ENCODE measurements at regions not wholly inside any gene's neighbourhood (a gene's known extent, or its start where the extent isn't known, plus 50 kb on each side); places are given as distances from the start of the nearest gene placed in this dataset.

- peaks cover 7% of the 10 kb centered on the region for H3K4me1 ChIP-seq (ENCODE audit: low read depth)
- no peaks in the 10 kb centered on the region for H3K36me3 ChIP-seq
- no peak for TF ChIP-seq CTCF (IDR thresholded peaks at IDR 0.05; ENCODE audit: low read depth, low read length)
- H3K27me3 ChIP-seq, result peaks cover 7% of the 10 kb centered on the region
- peak in 1 of 2 donors; percentile 91 for DNase-seq (ENCODE audit: low read depth in 1 of 2, low spot score in 1 of 2)
- no peak overlapping the region for H3K27ac ChIP-seq
- H3K9me3 ChIP-seq (ENCODE audit: low read depth), result no peaks in the 10 kb centered on the region
- H3K4me3 ChIP-seq, result no peak overlapping the region
These were observed 504.1 kb downstream of the NTRK3 start for GRCh38 chr15:87752250-87752951.

DNA sequence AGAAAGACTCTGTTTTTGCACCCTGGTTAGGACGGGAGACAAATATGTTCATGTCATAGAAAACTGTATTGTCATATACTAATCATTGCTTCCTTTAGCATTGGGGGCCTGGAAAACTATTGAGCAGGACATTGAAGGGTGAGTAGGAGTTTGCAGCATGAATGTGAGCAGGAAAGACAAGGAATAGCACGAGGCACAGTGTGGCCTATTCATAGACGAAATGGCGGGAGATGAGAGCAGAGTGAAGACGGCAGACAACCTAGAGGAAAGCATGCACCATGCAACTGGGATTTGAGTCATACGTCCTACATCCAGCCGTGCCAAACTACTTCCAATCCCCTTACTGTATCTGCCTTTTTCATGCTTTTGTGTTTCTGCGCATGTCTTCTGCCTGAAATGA lies 508.1 kb downstream of the NTRK3 start:
- Histone ChIP-seq H3K9me3 (ENCODE audit: low read depth) (no peaks in the 10 kb centered on the region), H3K4me1 (ENCODE audit: low read depth) (peaks cover 6% of the 10 kb centered on the region), H3K4me3 (no peak overlapping the region), H3K36me3 (no peaks in the 10 kb centered on the region), H3K27ac (no peak overlapping the region), H3K27me3 (peaks cover 4% of the 10 kb centered on the region)
- DNase-seq (ENCODE audit: low read depth in 1 of 2, low spot score in 1 of 2), result no peak
- no peak for TF ChIP-seq CTCF (IDR thresholded peaks at IDR 0.05; ENCODE audit: low read depth, low read length)

DNA sequence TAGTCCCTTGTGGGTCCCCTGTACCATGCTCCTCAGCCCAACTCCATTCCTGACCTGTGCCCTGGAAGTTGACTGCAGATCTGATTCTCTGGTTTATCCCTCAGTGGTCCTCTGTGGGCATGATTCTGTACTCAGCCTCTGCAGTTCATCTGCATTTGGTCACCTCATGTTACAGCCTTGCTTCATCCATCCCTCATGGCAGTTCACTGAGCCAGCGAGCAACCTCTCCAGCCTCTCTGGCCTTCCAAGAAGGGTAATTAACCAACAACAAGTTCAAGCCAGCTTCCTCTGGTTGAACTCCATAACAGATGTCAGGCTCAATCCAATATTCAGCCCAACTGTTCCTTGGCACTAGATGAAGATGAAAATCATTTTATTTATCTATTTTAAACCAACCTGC lies 509.5 kb downstream of the NTRK3 start:
- Histone ChIP-seq H3K9me3 (ENCODE audit: low read depth) (no peaks in the 10 kb centered on the region), H3K36me3 (no peaks in the 10 kb centered on the region), H3K4me1 (ENCODE audit: low read depth) (peaks cover 6% of the 10 kb centered on the region), H3K4me3 (no peak overlapping the region), H3K27ac (no peak overlapping the region), H3K27me3 (peaks cover 3% of the 10 kb centered on the region)
- no peak for DNase-seq (ENCODE audit: low read depth in 1 of 2, low spot score in 1 of 2)
- no peak for TF ChIP-seq CTCF (IDR thresholded peaks at IDR 0.05; ENCODE audit: low read depth, low read length)

- no peak for TF ChIP-seq CTCF (IDR thresholded peaks at IDR 0.05; ENCODE audit: low read depth, low read length)
- Histone ChIP-seq H3K9me3 (ENCODE audit: low read depth) (no peaks in the 10 kb centered on the region), H3K27me3 (no peaks in the 10 kb centered on the region), H3K36me3 (no peaks in the 10 kb centered on the region), H3K4me3 (no peak overlapping the region), H3K27ac (no peak overlapping the region), H3K4me1 (ENCODE audit: low read depth) (peaks cover 7% of the 10 kb centered on the region)
- no peak for DNase-seq (ENCODE audit: low read depth in 1 of 2, low spot score in 1 of 2)
These were observed 510.2 kb downstream of the NTRK3 start for GRCh38 chr15:87746333-87746732.

DNA sequence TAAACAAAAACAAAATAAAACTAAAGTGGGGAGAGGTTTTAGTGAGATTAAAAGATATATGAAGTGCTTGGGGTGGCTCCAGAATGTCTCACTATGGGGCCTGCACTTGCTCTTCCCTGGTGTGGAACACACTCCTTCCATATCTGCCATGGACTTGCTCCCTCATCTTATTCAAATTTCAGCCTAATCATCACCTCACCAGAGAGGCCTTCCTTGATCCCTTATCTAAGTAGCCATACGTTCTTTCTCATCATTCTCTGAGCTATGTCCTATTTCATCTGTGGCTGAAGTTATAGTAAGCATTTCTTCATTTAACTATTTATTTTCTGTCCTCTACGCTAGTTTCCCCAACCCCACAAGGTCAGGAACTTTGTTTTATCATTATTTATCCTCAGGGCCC lies 511.7 kb downstream of the NTRK3 start:
- Histone ChIP-seq H3K4me1 (ENCODE audit: low read depth) (peaks cover 11% of the 10 kb centered on the region), H3K4me3 (no peak overlapping the region), H3K27ac (no peak overlapping the region), H3K36me3 (no peaks in the 10 kb centered on the region), H3K27me3 (no peaks in the 10 kb centered on the region), H3K9me3 (ENCODE audit: low read depth) (no peaks in the 10 kb centered on the region)
- no peak for DNase-seq (ENCODE audit: low read depth in 1 of 2, low spot score in 1 of 2)
- no peak for TF ChIP-seq CTCF (IDR thresholded peaks at IDR 0.05; ENCODE audit: low read depth, low read length)

Data from cardiac muscle cell (in vitro differentiated cells and primary cell).